Lower lobe of right lung (tissue), 2 donors: ENCODE measurements at regions not wholly inside any gene's neighbourhood (a gene's known extent, or its start where the extent isn't known, plus 50 kb on each side); places are given as distances from the start of the nearest gene placed in this dataset.

Experiments
- ATAC-seq, 2 donors: fragments of 200-7000 bp; cut with Tn5 transposase; one replicate each; pipeline ENCODE4 v1.9.1; 2020 to 2022; ENCODE audit warnings: mild to moderate bottlenecking in 2 of 2, moderate library complexity in 2 of 2
- DNase-seq: peaks from one replicate; pipeline ENCODE4 v3.0.0-alpha.2; 2020
- H3K27ac ChIP-seq: fragments of 200-600 bp; one replicate; pipeline ENCODE4 v1.8.0; 2022
- H3K27me3 ChIP-seq: fragments of 200-600 bp; one replicate; pipeline ENCODE4 v1.8.0; 2022; ENCODE audit warnings: low read depth
- H3K36me3 ChIP-seq: fragments of 200-600 bp; one replicate; pipeline ENCODE4 v1.8.0; 2022; ENCODE audit warnings: mild to moderate bottlenecking
- H3K4me1 ChIP-seq: fragments of 200-600 bp; one replicate; pipeline ENCODE4 v1.8.0; 2022
- H3K4me3 ChIP-seq: fragments of 200-600 bp; one replicate; pipeline ENCODE4 v1.8.0; 2022; ENCODE audit warnings: mild to moderate bottlenecking
- H3K9me3 ChIP-seq: fragments of 200-600 bp; one replicate; pipeline ENCODE4 v1.8.0; 2022
- intact Hi-C: fragments of 100-400 bp; cut with DNase I; formaldehyde crosslinking; loops from one replicate; pipeline ENCODE4 v1.11.0; 2022
- TF ChIP-seq, protein P1 (sequence below): fragments of 200-600 bp; IDR thresholded peaks from one replicate; pipeline ENCODE4 v1.8.0; 2022; ENCODE audit warnings: antibody characterized with exemption, mild to moderate bottlenecking
- donor health status: DM: no; HTN: yes; CAD: no; lungs with severe emphysema.

DNA sequence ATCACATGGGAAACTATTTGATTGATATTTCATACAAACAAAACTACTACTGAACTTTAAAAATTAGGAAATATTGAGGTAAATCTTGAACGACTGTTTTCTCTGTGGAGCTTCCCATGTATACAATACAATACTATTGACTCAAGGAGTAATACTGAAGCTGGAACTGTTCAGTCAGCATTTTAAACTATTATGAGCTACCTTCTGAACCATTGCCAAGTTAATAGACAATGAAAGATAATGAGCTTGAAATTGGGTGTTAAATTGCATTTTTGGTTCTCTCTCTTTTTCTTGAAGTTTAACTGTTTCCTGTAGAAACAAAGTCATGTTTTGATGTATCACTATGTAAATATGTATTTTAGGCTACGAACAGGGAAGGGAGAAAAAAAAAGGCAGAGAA lies 569.2 kb downstream of the ZEB2 start:
- TF ChIP-seq, protein P1, sequence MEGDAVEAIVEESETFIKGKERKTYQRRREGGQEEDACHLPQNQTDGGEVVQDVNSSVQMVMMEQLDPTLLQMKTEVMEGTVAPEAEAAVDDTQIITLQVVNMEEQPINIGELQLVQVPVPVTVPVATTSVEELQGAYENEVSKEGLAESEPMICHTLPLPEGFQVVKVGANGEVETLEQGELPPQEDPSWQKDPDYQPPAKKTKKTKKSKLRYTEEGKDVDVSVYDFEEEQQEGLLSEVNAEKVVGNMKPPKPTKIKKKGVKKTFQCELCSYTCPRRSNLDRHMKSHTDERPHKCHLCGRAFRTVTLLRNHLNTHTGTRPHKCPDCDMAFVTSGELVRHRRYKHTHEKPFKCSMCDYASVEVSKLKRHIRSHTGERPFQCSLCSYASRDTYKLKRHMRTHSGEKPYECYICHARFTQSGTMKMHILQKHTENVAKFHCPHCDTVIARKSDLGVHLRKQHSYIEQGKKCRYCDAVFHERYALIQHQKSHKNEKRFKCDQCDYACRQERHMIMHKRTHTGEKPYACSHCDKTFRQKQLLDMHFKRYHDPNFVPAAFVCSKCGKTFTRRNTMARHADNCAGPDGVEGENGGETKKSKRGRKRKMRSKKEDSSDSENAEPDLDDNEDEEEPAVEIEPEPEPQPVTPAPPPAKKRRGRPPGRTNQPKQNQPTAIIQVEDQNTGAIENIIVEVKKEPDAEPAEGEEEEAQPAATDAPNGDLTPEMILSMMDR, result no peak
- intact Hi-C loops, result no loop called here
- no peak for ATAC-seq

GRCh38 chr2:143949121-143949848 lies 570.6 kb downstream of the ZEB2 start:
- H3K4me3 ChIP-seq, result no peak overlapping the region
- DNase-seq (no peak), ATAC-seq (no peak)
- no peaks in the 10 kb centered on the region for H3K27me3 ChIP-seq
- TF ChIP-seq, protein P1, result no peak
- H3K9me3 ChIP-seq, result no peaks in the 10 kb centered on the region
- peaks cover 3% of the 10 kb centered on the region for H3K4me1 ChIP-seq
- intact Hi-C loops, result no loop called here
- peaks cover 4% of the 10 kb centered on the region for H3K36me3 ChIP-seq
- peak overlapping the region; percentile 8 for H3K27ac ChIP-seq

More for the DNA sequence above, 569.2 kb downstream of the ZEB2 start:
- Histone ChIP-seq H3K4me3 (no peak overlapping the region), H3K36me3 (peaks cover 4% of the 10 kb centered on the region), H3K27ac (peak overlapping the region; percentile 37), H3K27me3 (no peaks in the 10 kb centered on the region), H3K9me3 (no peaks in the 10 kb centered on the region), H3K4me1 (peaks cover 3% of the 10 kb centered on the region)
- DNase-seq, result no peak

GRCh38 chr2:143948710-143949109 lies 571.2 kb downstream of the ZEB2 start:
- H3K36me3 ChIP-seq, result peaks cover 4% of the 10 kb centered on the region
- DNase-seq, result no peak
- TF ChIP-seq, protein P1, result no peak
- no peak overlapping the region for H3K4me3 ChIP-seq
- intact Hi-C loops, result no loop called here
- H3K9me3 ChIP-seq, result no peaks in the 10 kb centered on the region
- no peak for ATAC-seq
- no peaks in the 10 kb centered on the region for H3K27me3 ChIP-seq
- peak overlapping the region; percentile 8 for H3K27ac ChIP-seq
- H3K4me1 ChIP-seq, result peaks cover 3% of the 10 kb centered on the region

GRCh38 chr2:143946436-143947391 lies 573.2 kb downstream of the ZEB2 start:
- H3K4me3 ChIP-seq, result no peak overlapping the region
- H3K36me3 ChIP-seq, result peaks cover 4% of the 10 kb centered on the region
- H3K4me1 ChIP-seq, result no peaks in the 10 kb centered on the region
- ATAC-seq, result no peak
- TF ChIP-seq, protein P1, result no peak
- no peak for DNase-seq
- no peaks in the 10 kb centered on the region for H3K27me3 ChIP-seq
- H3K27ac ChIP-seq, result no peak overlapping the region
- no peaks in the 10 kb centered on the region for H3K9me3 ChIP-seq
- intact Hi-C loops, result no loop called here

- intact Hi-C loops, result no loop called here
- H3K4me3 ChIP-seq, result no peak overlapping the region
- no peak overlapping the region for H3K27ac ChIP-seq
- no peak for ATAC-seq
- TF ChIP-seq, protein P1, result no peak
- DNase-seq, result no peak
- peaks cover 3% of the 10 kb centered on the region for H3K4me1 ChIP-seq
- H3K36me3 ChIP-seq, result peaks cover 4% of the 10 kb centered on the region
- H3K27me3 ChIP-seq, result peaks cover 10% of the 10 kb centered on the region
- H3K9me3 ChIP-seq, result no peaks in the 10 kb centered on the region
Observed at GRCh38 chr2:143942486-143942885, 577.4 kb downstream of the ZEB2 start.
